SK-N-SH (cell line): ENCODE measurements at regions not wholly inside any gene's neighbourhood (a gene's known extent, or its start where the extent isn't known, plus 50 kb on each side); places are given as distances from the start of the nearest gene placed in this dataset.

Source experiments
- CTCF ChIA-PET: fragments of 300-600, 350-600 bp; formaldehyde crosslinking; extraction: SDS; loops from one replicate; lab custom pipeline; 2021; lab: Yijun Ruan, JAX
- POLR2A ChIA-PET: fragments of 350-600 bp; sonication (Branson Sonifier 250); formaldehyde crosslinking; extraction: SDS; loops from one replicate; lab custom pipeline; 2020; ENCODE audit warnings: antibody characterized with exemption, inconsistent platforms; lab: Yijun Ruan, JAX
- DNase-seq: peaks from one replicate; pipeline ENCODE4 v3.0.0; 2012
- H2AFZ ChIP-seq: fragments of 200-600 bp; sonication (generic); 2 replicates; pipeline ENCODE4 v1.8.1; 2016; ENCODE audit warnings: antibody characterized with exemption, mild to moderate bottlenecking, low read depth
- H3F3A ChIP-seq: fragments of 200-600 bp; sonication (generic); replicated peaks from 2 replicates; pipeline ENCODE3; 2016; ENCODE audit warnings: antibody characterized with exemption, mild to moderate bottlenecking; ENCODE audit not compliant: insufficient read depth
- H3K27ac ChIP-seq, 2 experiments: fragments of 200-500 bp in 1 of 2; fragments of 200-600 bp in 1 of 2; sonication (Bioruptor generic) in 1 of 2; sonication (generic), shearing (Covaris generic) in 1 of 2; 2 replicates each; pipeline versions ENCODE4 v1.5.1 to v1.6.1; 2014 to 2016; ENCODE audit warnings: low read depth in 2 of 2, inconsistent platforms in 1 of 2, low read length in 1 of 2, mild to moderate bottlenecking in 1 of 2, mixed read lengths in 1 of 2
- H3K27me3 ChIP-seq: fragments of 200-600 bp; sonication (generic), shearing (Covaris generic); 2 replicates; pipeline ENCODE4 v1.6.1; 2016; ENCODE audit warnings: mixed run types; ENCODE audit not compliant: insufficient read depth
- H3K36me3 ChIP-seq, 2 experiments: fragments of 200-500 bp in 1 of 2; fragments of 200-600 bp in 1 of 2; sonication (Bioruptor generic) in 1 of 2; sonication (generic) in 1 of 2; replicated peaks in 1 of 2; 2 replicates each; pipeline versions ENCODE3 to v1.5.1; 2014 to 2016; ENCODE audit warnings: low read length in 1 of 2, mild to moderate bottlenecking in 1 of 2; ENCODE audit not compliant: insufficient read depth in 2 of 2, control insufficient read depth in 1 of 2
- H3K4me1 ChIP-seq, 2 experiments: fragments of 200-500 bp in 1 of 2; fragments of 200-600 bp in 1 of 2; sonication (Bioruptor generic) in 1 of 2; sonication (generic), shearing (Covaris generic) in 1 of 2; 2 replicates each; pipeline versions ENCODE4 v1.5.1 to v1.6.1; 2014 to 2016; ENCODE audit warnings: low read depth in 1 of 2, low read length in 1 of 2, mixed run types in 1 of 2; ENCODE audit not compliant: insufficient read depth in 2 of 2, control insufficient read depth in 1 of 2
- H3K4me2 ChIP-seq: fragments of 200-600 bp; sonication (generic), shearing (Covaris generic); 2 replicates; pipeline ENCODE4 v1.6.1; 2017; ENCODE audit warnings: mixed run types
- H3K4me3 ChIP-seq, 2 experiments: fragments of 200-500 bp in 1 of 2; fragments of 200-600 bp in 1 of 2; sonication (Bioruptor generic) in 1 of 2; sonication (generic), shearing (Covaris generic) in 1 of 2; 2 replicates each; pipeline versions ENCODE4 v1.5.1 to v1.8.1; 2014 to 2016; ENCODE audit warnings: low read depth in 2 of 2, inconsistent platforms in 1 of 2, low read length in 1 of 2, mild to moderate bottlenecking in 1 of 2, mixed read lengths in 1 of 2, moderate library complexity in 1 of 2
- H3K79me2 ChIP-seq: fragments of 200-600 bp; sonication (generic); 2 replicates; pipeline ENCODE4 v1.8.1; 2017; ENCODE audit warnings: mild to moderate bottlenecking; ENCODE audit not compliant: insufficient read depth
- H3K9ac ChIP-seq: fragments of 200-600 bp; sonication (generic); 2 replicates; pipeline ENCODE4 v1.6.1; 2017; ENCODE audit warnings: mixed run types
- H3K9me2 ChIP-seq: fragments of 200-600 bp; sonication (generic); 2 replicates; pipeline ENCODE4 v1.6.1; 2017; ENCODE audit warnings: mixed run types
- H3K9me3 ChIP-seq: fragments of 200-600 bp; sonication (generic); 2 replicates; pipeline ENCODE4 v1.6.1; 2017; ENCODE audit warnings: mixed run types, mild to moderate bottlenecking, moderate library complexity
- H4K20me1 ChIP-seq: fragments of 200-600 bp; sonication (generic); 2 replicates; pipeline ENCODE4 v1.6.1; 2017; ENCODE audit warnings: mild to moderate bottlenecking, mixed run types; ENCODE audit not compliant: insufficient read depth
- CHD2 ChIP-seq: fragments of 150-350 bp; IDR thresholded peaks from 2 replicates; pipeline ENCODE4 v1.6.1; 2018; ENCODE audit warnings: low read length; ENCODE audit not compliant: partially characterized antibody
- ELF1 ChIP-seq: IDR thresholded peaks from 2 replicates; pipeline ENCODE4 v1.4.0; 2012
- EP300 ChIP-seq, 2 experiments: IDR thresholded peaks; 2 replicates each; pipeline versions ENCODE4 v1.4.0 to v1.6.1; 2012; ENCODE audit warnings: borderline replicate concordance in 1 of 2, low read depth in 1 of 2, low read length in 1 of 2
- FOSL2 ChIP-seq: IDR thresholded peaks from 2 replicates; pipeline ENCODE4 v1.4.0; 2012; ENCODE audit warnings: low read depth, mild to moderate bottlenecking, moderate library complexity, borderline replicate concordance
- GATA2 ChIP-seq: sonication (generic); formaldehyde crosslinking; IDR thresholded peaks from 2 replicates; pipeline ENCODE4 v1.5.0; 2020; ENCODE audit warnings: mild to moderate bottlenecking, missing genetic modification reagents
- POLR2AphosphoS5 ChIP-seq: IDR thresholded peaks from 2 replicates; pipeline ENCODE4 v1.6.1; 2012; ENCODE audit warnings: low read depth, low read length
- RAD21 ChIP-seq: IDR thresholded peaks from 2 replicates; pipeline ENCODE4 v1.6.1; 2012; ENCODE audit warnings: mild to moderate bottlenecking, low read length
- RCOR1 ChIP-seq: fragments of 150-350 bp; IDR thresholded peaks from 2 replicates; pipeline ENCODE4 v1.6.1; 2017; ENCODE audit warnings: antibody characterized with exemption, low read length
- REST ChIP-seq: IDR thresholded peaks from 2 replicates; pipeline ENCODE4 v1.6.1; 2012; ENCODE audit warnings: mild to moderate bottlenecking, low read depth, low read length, moderate library complexity
- RFX5 ChIP-seq: IDR thresholded peaks from 2 replicates; pipeline ENCODE4 v1.6.1; 2012; ENCODE audit warnings: mild to moderate bottlenecking, improper control_type of control experiment, low read length
- RXRA ChIP-seq: IDR thresholded peaks from 2 replicates; pipeline ENCODE4 v1.4.0; 2012; ENCODE audit warnings: low read depth, mild to moderate bottlenecking, borderline replicate concordance
- SIN3A ChIP-seq: IDR thresholded peaks from 2 replicates; pipeline ENCODE4 v1.6.1; 2012; ENCODE audit warnings: low read depth, mild to moderate bottlenecking, low read length, moderate library complexity, borderline replicate concordance
- TAF1 ChIP-seq: IDR thresholded peaks from 2 replicates; pipeline ENCODE4 v1.6.1; 2012; ENCODE audit warnings: low read depth, mild to moderate bottlenecking, low read length, moderate library complexity, borderline replicate concordance
- TCF12 ChIP-seq: IDR thresholded peaks from 2 replicates; pipeline ENCODE4 v1.4.0; 2012
- TEAD4 ChIP-seq: IDR thresholded peaks from 2 replicates; pipeline ENCODE4 v1.4.0; 2012; ENCODE audit warnings: mild to moderate bottlenecking, borderline replicate concordance; ENCODE audit not compliant: insufficient read depth
- USF1 ChIP-seq: IDR thresholded peaks from 2 replicates; pipeline ENCODE4 v1.4.0; 2012; ENCODE audit warnings: low read depth, borderline replicate concordance
- ZBTB33 ChIP-seq: IDR thresholded peaks from 2 replicates; pipeline ENCODE4 v1.4.0; 2012; ENCODE audit warnings: low read depth, borderline replicate concordance
- WGBS: methylation state at CpG from one replicate; pipeline ENCODE4 v1.1.6; 2017; ENCODE audit warnings: low lambda C conversion rate; 5-methylcytosine and 5-hydroxymethylcytosine counted together

GRCh38 chr4:145307120-145307519, 126.7 kb upstream of the OTUD4 start:
- Histone ChIP-seq H3K4me3 (no peak overlapping the region), H3K9me2 (no peaks in the 10 kb centered on the region), H3F3A (no peaks in the 10 kb centered on the region), H3K4me2 (no peak overlapping the region), H3K79me2 (no peaks in the 10 kb centered on the region), H3K9me3 (no peaks in the 10 kb centered on the region), H3K4me1 (no peaks in the 10 kb centered on the region; a peak in 1 of 4 replicates), H3K27ac (no peak overlapping the region), H2AFZ (no peak overlapping the region), H3K27me3 (no peaks in the 10 kb centered on the region), H3K9ac (no peak overlapping the region), H4K20me1 (no peaks in the 10 kb centered on the region), H3K36me3 (no peaks in the 10 kb centered on the region)
- ChIA-PET CTCF (no interaction called here), POLR2A (no interaction called here)
- DNase-seq = no peak
- TF ChIP-seq REST = no peak
- 46% methylated on average over 1 of the region's 1 CpG for whole genome bisulfite sequencing

- Histone ChIP-seq H3K4me2 (no peak overlapping the region), H3K4me3 (no peak overlapping the region), H3K9me2 (no peaks in the 10 kb centered on the region), H4K20me1 (no peaks in the 10 kb centered on the region), H3K4me1 (no peaks in the 10 kb centered on the region), H3K36me3 (no peaks in the 10 kb centered on the region), H3K27ac (no peak overlapping the region), H3K27me3 (no peaks in the 10 kb centered on the region), H3F3A (peaks cover 4% of the 10 kb centered on the region), H3K79me2 (no peaks in the 10 kb centered on the region), H2AFZ (no peak overlapping the region), H3K9me3 (no peaks in the 10 kb centered on the region), H3K9ac (no peak overlapping the region)
- ChIA-PET CTCF (interaction anchor here (0.6 to 1.9 kb wide), 2 partner anchors 21 to 302 kb away, joined by 4 read pairs; no protein-coding TSS in a partner anchor), POLR2A (no interaction called here)
- no peak for DNase-seq
- 61% methylated on average over 3 of the region's 3 CpGs for WGBS
- TF ChIP-seq SIN3A (no peak), TEAD4 (no peak), RXRA (no peak), RCOR1 (no peak), ZBTB33 (no peak), EP300 (IDR thresholded peaks at IDR 0.05; ENCODE audit: borderline replicate concordance in 1 of 2, low read depth in 1 of 2, low read length in 1 of 2) (no peak), RFX5 (no peak), FOSL2 (no peak), POLR2AphosphoS5 (no peak), TAF1 (no peak), ELF1 (no peak), TCF12 (no peak), RAD21 (no peak), USF1 (no peak), CHD2 (no peak), GATA2 (CRISPR knock-in tag) (no peak), REST (no peak)
These were observed 122.3 kb upstream of the OTUD4 start for GRCh38 chr4:145302725-145303124.
